Hepatocyte (in vitro differentiated cells): ENCODE measurements at regions not wholly inside any gene's neighbourhood (a gene's known extent, or its start where the extent isn't known, plus 50 kb on each side); places are given as distances from the start of the nearest gene placed in this dataset.

Source experiments
- DNase-seq: peaks from one replicate; pipeline ENCODE4 v3.0.0-alpha.2; 2016; ENCODE audit warnings: low spot score
- H2AFZ ChIP-seq: fragments of 200-600 bp; sonication (generic); 2 replicates; pipeline ENCODE4 v1.6.0; 2016; ENCODE audit warnings: antibody characterized with exemption, mild to moderate bottlenecking
- H3K27ac ChIP-seq: fragments of 200-600 bp; sonication (generic); 2 replicates; pipeline ENCODE4 v1.5.1; 2016; ENCODE audit warnings: mild to moderate bottlenecking
- H3K27me3 ChIP-seq: fragments of 200-600 bp; sonication (generic); 2 replicates; pipeline ENCODE4 v1.6.1; 2016
- H3K36me3 ChIP-seq: fragments of 200-600 bp; sonication (generic); replicated peaks from 2 replicates; pipeline ENCODE4 v1.5.1; 2016; ENCODE audit warnings: low read depth; ENCODE audit not compliant: insufficient read depth
- H3K4me1 ChIP-seq: fragments of 200-600 bp; sonication (generic); 2 replicates; pipeline ENCODE4 v1.5.1; 2016; ENCODE audit warnings: mild to moderate bottlenecking, moderate library complexity; ENCODE audit not compliant: insufficient read depth
- H3K4me2 ChIP-seq: fragments of 200-600 bp; sonication (generic); 2 replicates; pipeline ENCODE4 v1.6.0; 2016
- H3K4me3 ChIP-seq: fragments of 200-600 bp; sonication (generic); 2 replicates; pipeline ENCODE4 v1.5.1; 2016; ENCODE audit warnings: mild to moderate bottlenecking
- H3K79me2 ChIP-seq: fragments of 200-600 bp; sonication (generic); 2 replicates; pipeline ENCODE4 v1.6.0; 2017; ENCODE audit warnings: mild to moderate bottlenecking
- H3K9me2 ChIP-seq: fragments of 200-600 bp; sonication (generic); replicated peaks from 2 replicates; pipeline ENCODE4 v1.6.0; 2017; ENCODE audit warnings: mild to moderate bottlenecking; ENCODE audit not compliant: insufficient read depth
- H3K9me3 ChIP-seq: fragments of 200-600 bp; sonication (generic); 2 replicates; pipeline ENCODE4 v1.5.1; 2016; ENCODE audit warnings: low read depth, mild to moderate bottlenecking
- H4K20me1 ChIP-seq: fragments of 200-600 bp; sonication (generic); 2 replicates; pipeline ENCODE4 v1.6.0; 2016; ENCODE audit warnings: mild to moderate bottlenecking; ENCODE audit not compliant: insufficient read depth, poor library complexity, severe bottlenecking
- CTCF ChIP-seq: fragments of 200-600 bp; sonication (generic); IDR thresholded peaks from 2 replicates; pipeline ENCODE4 v1.5.1; 2016; ENCODE audit warnings: antibody characterized with exemption, mild to moderate bottlenecking; ENCODE audit not compliant: poor library complexity
- EZH2 ChIP-seq: fragments of 200-600 bp; sonication (generic); IDR thresholded peaks from 2 replicates; pipeline ENCODE4 v1.6.1; 2016; ENCODE audit warnings: antibody characterized with exemption, mild to moderate bottlenecking, borderline replicate concordance
- EZH2phosphoT487 ChIP-seq: fragments of 200-600 bp; sonication (generic); IDR thresholded peaks from one replicate; pipeline ENCODE4 v1.6.1; 2018; ENCODE audit warnings: antibody characterized with exemption, mild to moderate bottlenecking, low read depth, moderate library complexity; ENCODE audit not compliant: unreplicated experiment, severe bottlenecking
- WGBS: methylation state at CpG from one replicate; pipeline ENCODE4 v1.1.6; 2016; ENCODE audit warnings: low lambda C conversion rate; ENCODE audit errors: missing lambda C conversion rate; 5-methylcytosine and 5-hydroxymethylcytosine counted together

GRCh38 chr12:15038137-15038536, 65.3 kb downstream of the PDE6H start:
- Histone ChIP-seq H3K36me3 (no peaks in the 10 kb centered on the region), H3K4me3 (no peak overlapping the region), H3K9me2 (no peaks in the 10 kb centered on the region), H3K79me2 (no peaks in the 10 kb centered on the region), H2AFZ (no peak overlapping the region), H3K27me3 (no peaks in the 10 kb centered on the region), H4K20me1 (no peaks in the 10 kb centered on the region), H3K9me3 (no peaks in the 10 kb centered on the region), H3K4me2 (no peak overlapping the region), H3K27ac (no peak overlapping the region), H3K4me1 (peaks cover 10% of the 10 kb centered on the region)
- TF ChIP-seq EZH2: no peak
- no peak for TF ChIP-seq CTCF
- TF ChIP-seq EZH2phosphoT487: no peak
- no peak for DNase-seq
- 72% methylated on average over 4 of the region's 4 CpGs for WGBS

GRCh38 chr12:15044471-15044870, 71.6 kb downstream of the PDE6H start:
- H3K79me2 ChIP-seq: no peaks in the 10 kb centered on the region
- no peaks in the 10 kb centered on the region for H3K36me3 ChIP-seq
- H3K9me2 ChIP-seq: no peaks in the 10 kb centered on the region
- no peak overlapping the region for H3K4me3 ChIP-seq
- TF ChIP-seq EZH2phosphoT487: no peak
- TF ChIP-seq CTCF: no peak
- TF ChIP-seq EZH2: no peak
- WGBS: 47% methylated on average over 1 of the region's 1 CpG
- H4K20me1 ChIP-seq: no peaks in the 10 kb centered on the region
- no peaks in the 10 kb centered on the region for H3K9me3 ChIP-seq
- no peak overlapping the region for H3K27ac ChIP-seq
- no peak overlapping the region for H3K4me2 ChIP-seq
- no peak for DNase-seq
- H3K4me1 ChIP-seq: peaks cover 2% of the 10 kb centered on the region
- no peak overlapping the region for H2AFZ ChIP-seq
- H3K27me3 ChIP-seq: no peaks in the 10 kb centered on the region

- H3K9me2 ChIP-seq: no peaks in the 10 kb centered on the region
- H4K20me1 ChIP-seq: no peaks in the 10 kb centered on the region
These were observed 72.6 kb downstream of the PDE6H start for GRCh38 chr12:15045451-15045850.

More at GRCh38 chr12:15045451-15045850, 72.6 kb downstream of the PDE6H start:
- Histone ChIP-seq H3K4me3 (no peak overlapping the region), H3K27ac (no peak overlapping the region), H3K79me2 (no peaks in the 10 kb centered on the region), H3K36me3 (no peaks in the 10 kb centered on the region), H3K4me1 (peaks cover 2% of the 10 kb centered on the region), H2AFZ (no peak overlapping the region), H3K4me2 (no peak overlapping the region), H3K9me3 (no peaks in the 10 kb centered on the region), H3K27me3 (no peaks in the 10 kb centered on the region)
- WGBS: 86% methylated on average over 1 of the region's 1 CpG
- DNase-seq: no peak
- TF ChIP-seq EZH2 (no peak), CTCF (no peak), EZH2phosphoT487 (no peak)
